ENCODE measurements at regions not wholly inside any gene's neighbourhood (a gene's known extent, or its start where the extent isn't known, plus 50 kb on each side); places are given as distances from the start of the nearest gene placed in this dataset.

- intact Hi-C loops (cut with DNase I): loop anchor here in 2 of 3 donors (5.0 to 10.0 kb wide), 5 partner anchors 56 to 266 kb away; partner anchors contain the start of gene GLUL (in 1 of the 2)
- ATAC-seq (no peak), FAIRE-seq (no peak), DNase-seq (no peak)
- no peaks in the 10 kb centered on the region for H3K9me3 ChIP-seq
- no peak for TF ChIP-seq CTCF (IDR thresholded peaks at IDR 0.05)
- no peaks in the 10 kb centered on the region for H3K36me3 ChIP-seq
- no peak overlapping the region for H3K4me3 ChIP-seq
- no peaks in the 10 kb centered on the region for H3K27me3 ChIP-seq
- peaks cover 23 to 37% (median 27%) of the 10 kb centered on the region in 3 donors for H3K4me1 ChIP-seq
- no peak overlapping the region for H3K27ac ChIP-seq
These were observed 79.5 kb upstream of the ZNF648 start for GRCh38 chr1:182141040-182141439.

- Histone ChIP-seq H3K27ac (no peak overlapping the region), H3K27me3 (no peaks in the 10 kb centered on the region), H3K4me1 (peaks cover 13 to 22% (median 15%) of the 10 kb centered on the region in 3 donors), H3K4me3 (no peak overlapping the region), H3K9me3 (no peaks in the 10 kb centered on the region), H3K36me3 (no peaks in the 10 kb centered on the region)
- FAIRE-seq (no peak), ATAC-seq (no peak), DNase-seq (no peak)
- intact Hi-C loops (cut with DNase I): no loop called here
- no peak for TF ChIP-seq CTCF (IDR thresholded peaks at IDR 0.05)
- WGBS, 2 donors: 75 to 81% methylated on average over 1 of the region's 1 CpG
These were observed 78.0 kb upstream of the ZNF648 start for GRCh38 chr1:182139496-182139895.

- WGBS, 2 donors: 94 to 96% methylated on average over 1 of the region's 1 CpG
- no peaks in the 10 kb centered on the region for H3K36me3 ChIP-seq
- FAIRE-seq (no peak), DNase-seq (no peak), ATAC-seq (no peak)
- no peak overlapping the region for H3K4me3 ChIP-seq
- peaks cover 0 to 9% (median 3%) of the 10 kb centered on the region in 3 donors for H3K4me1 ChIP-seq
- no peaks in the 10 kb centered on the region for H3K9me3 ChIP-seq
- no peak overlapping the region for H3K27ac ChIP-seq
- intact Hi-C loops (cut with DNase I): no loop called here
- no peaks in the 10 kb centered on the region for H3K27me3 ChIP-seq
- no peak for TF ChIP-seq CTCF (IDR thresholded peaks at IDR 0.05)
These were observed 76.0 kb upstream of the ZNF648 start for GRCh38 chr1:182137546-182137945.

GRCh38 chr1:182135946-182136345 is 74.4 kb upstream of the ZNF648 start:
- H3K4me1 ChIP-seq: peaks cover 0 to 9% (median 3%) of the 10 kb centered on the region in 3 donors
- no peaks in the 10 kb centered on the region for H3K27me3 ChIP-seq
- TF ChIP-seq CTCF (IDR thresholded peaks at IDR 0.05): no peak
- WGBS, 2 donors: 75 to 93% methylated on average over 1 of the region's 1 CpG
- intact Hi-C loops (cut with DNase I): no loop called here
- no peaks in the 10 kb centered on the region for H3K36me3 ChIP-seq
- DNase-seq (no peak), ATAC-seq (no peak), FAIRE-seq (no peak)
- no peaks in the 10 kb centered on the region for H3K9me3 ChIP-seq
- H3K27ac ChIP-seq: no peak overlapping the region
- H3K4me3 ChIP-seq: no peak overlapping the region

DNA sequence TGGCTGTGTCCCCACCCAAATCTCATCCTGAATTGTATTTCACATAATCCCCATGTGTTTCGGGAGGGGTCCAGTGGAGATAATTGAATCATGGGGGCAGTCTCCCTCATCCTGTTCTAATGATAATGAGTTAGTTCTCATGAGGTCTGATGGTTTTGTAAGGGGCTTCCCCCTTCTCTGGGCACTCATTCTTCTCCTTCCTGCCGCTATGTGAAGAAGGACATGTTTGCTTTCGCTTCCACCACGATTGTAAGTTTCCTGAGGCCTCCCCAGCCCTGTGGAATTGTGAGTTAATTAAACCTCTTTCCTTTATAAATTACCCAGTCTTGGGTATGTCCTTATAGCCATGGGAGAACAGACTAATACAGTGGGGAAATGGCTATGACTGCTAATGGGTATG is 72.7 kb upstream of the ZNF648 start:
- Histone ChIP-seq H3K4me1 (peaks cover 5 to 17% (median 11%) of the 10 kb centered on the region in 3 donors), H3K27ac (no peak overlapping the region), H3K27me3 (no peaks in the 10 kb centered on the region), H3K4me3 (no peak overlapping the region), H3K9me3 (no peaks in the 10 kb centered on the region), H3K36me3 (no peaks in the 10 kb centered on the region)
- DNase-seq: no peak
- ATAC-seq: no peak
- FAIRE-seq: no peak
- intact Hi-C loops (cut with DNase I): no loop called here
- 95 to 99% methylated on average over 4 of the region's 4 CpGs for WGBS, 2 donors
- TF ChIP-seq CTCF (IDR thresholded peaks at IDR 0.05): no peak
